ENCODE measurements at regions not wholly inside any gene's neighbourhood (a gene's known extent, or its start where the extent isn't known, plus 50 kb on each side); places are given as distances from the start of the nearest gene placed in this dataset.
"Not testable (repeated sequence)": the region's sequence is repeated elsewhere in the genome, so short reads cannot be mapped to it uniquely, and the experiment has no call there.

DNA sequence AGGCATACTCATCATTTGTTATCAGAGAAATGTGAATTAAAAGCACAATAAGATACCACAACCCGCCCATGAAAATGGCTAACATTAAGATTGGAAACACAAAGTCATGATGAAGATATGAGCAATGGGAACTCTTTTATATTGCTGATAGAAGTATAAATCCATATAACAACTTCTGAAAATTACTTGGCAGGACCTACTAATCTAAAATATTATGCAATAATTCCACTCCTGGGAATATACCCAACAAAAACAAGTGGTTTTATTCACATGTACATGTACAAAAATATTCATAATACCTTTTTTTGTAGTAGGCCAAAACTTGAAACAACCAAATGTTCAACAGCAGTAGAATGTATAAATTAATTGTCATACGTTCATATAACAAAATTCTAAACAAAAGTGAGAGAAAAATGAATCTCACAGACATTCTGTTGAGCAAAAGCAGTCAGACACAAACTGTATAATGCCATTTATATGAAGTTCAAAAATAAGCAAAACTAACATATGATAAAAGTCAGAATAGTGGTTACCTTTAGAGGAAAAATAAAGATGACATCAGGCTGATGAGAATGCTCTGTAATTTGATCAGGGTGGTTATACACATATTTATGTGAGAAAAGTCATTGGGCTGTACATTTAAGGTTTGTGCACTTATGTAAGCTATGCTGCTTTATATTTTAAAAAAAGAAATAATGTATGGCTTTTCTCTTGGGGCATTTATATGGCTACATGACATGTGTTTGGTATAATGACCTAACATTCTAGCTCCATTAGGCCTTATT lies 309.2 kb upstream of the KITLG start:
- no peak for DNase-seq (ENCODE audit: low read depth)

GRCh38 chr12:88884600-88884999 lies 304.3 kb upstream of the KITLG start:
- no peak for DNase-seq (ENCODE audit: low read depth)

- DNase-seq (ENCODE audit: low read depth): no peak
Measured at GRCh38 chr12:88882662-88883061, 302.4 kb upstream of the KITLG start.

DNA sequence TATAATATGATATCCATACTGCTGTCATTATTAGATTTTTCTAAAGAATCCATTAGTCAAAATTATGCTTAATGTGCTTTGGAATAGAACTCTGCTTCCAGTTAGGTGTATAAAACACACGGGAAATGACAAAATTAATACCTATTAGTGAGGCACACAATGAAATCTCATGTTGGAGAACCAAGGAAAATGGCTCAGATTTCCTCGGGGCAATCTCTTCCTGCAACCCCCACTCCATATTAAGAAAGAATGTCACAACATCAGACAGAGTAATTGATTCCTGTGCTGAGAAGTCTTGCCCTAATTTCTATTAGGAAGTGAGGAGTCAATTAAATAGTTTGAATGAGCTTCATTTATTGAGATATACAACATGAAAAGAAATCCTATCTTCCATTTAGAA lies 299.8 kb upstream of the KITLG start:
- no peak for DNase-seq (ENCODE audit: low read depth)

DNA sequence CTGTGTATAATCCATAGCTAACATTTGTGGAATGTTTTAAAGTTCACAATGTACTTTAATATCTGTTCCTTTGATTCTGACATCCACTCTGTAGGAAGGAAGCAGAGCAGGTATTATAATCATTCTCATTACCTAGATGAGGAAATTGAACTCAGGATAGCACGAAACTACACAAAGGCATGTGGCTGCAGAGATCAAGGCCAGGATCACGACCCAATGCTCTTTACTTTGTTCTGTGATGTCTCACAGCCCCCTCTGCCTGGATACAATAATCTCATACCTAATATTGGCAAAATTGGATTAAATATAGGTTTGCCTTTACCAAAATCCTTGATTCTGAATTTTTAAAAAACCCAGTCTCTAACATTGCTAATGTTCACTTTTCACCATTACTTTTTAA lies 298.0 kb upstream of the KITLG start:
- DNase-seq (ENCODE audit: low read depth): no peak

- no peak for DNase-seq (ENCODE audit: low read depth)
Measured at GRCh38 chr12:88876857-88877256, 296.6 kb upstream of the KITLG start.

- DNase-seq (ENCODE audit: low read depth): no peak
Measured at GRCh38 chr12:88870000-88870737, 289.9 kb upstream of the KITLG start.

GRCh38 chr12:88868050-88868449 lies 287.8 kb upstream of the KITLG start:
- no peak for DNase-seq (ENCODE audit: low read depth)

GRCh38 chr12:88867510-88867909 lies 287.2 kb upstream of the KITLG start:
- no peak for DNase-seq (ENCODE audit: low read depth)

DNA sequence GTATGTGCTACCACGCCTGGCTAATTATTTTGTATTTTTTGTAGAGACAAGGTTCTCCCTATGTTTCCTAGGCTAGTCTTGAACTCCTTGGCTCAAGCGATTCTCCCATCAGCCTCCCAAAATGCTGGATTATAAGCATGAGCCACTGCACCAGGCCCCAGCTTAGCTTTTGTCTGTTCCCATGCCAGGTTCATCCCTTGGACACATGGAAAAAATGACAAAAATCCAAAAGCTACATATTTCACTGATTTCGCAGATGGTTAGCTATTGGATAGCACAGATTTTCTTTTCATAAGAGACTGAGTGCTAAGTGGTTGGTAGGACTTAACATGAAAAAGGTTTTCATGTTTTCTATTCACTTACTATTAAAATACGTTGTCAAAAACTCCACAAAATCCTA lies 286.6 kb upstream of the KITLG start:
- no peak for DNase-seq (ENCODE audit: low read depth)

GRCh38 chr12:88865537-88865936 lies 285.3 kb upstream of the KITLG start:
- DNase-seq (ENCODE audit: low read depth): no peak

GRCh38 chr12:88860851-88861250 lies 280.6 kb upstream of the KITLG start:
- no peak for DNase-seq (ENCODE audit: low read depth)

GRCh38 chr12:88856201-88856600 lies 275.9 kb upstream of the KITLG start:
- no peak for DNase-seq (ENCODE audit: low read depth)

- no peak for DNase-seq (ENCODE audit: low read depth)
Measured at GRCh38 chr12:88855301-88855700, 275.0 kb upstream of the KITLG start.

DNA sequence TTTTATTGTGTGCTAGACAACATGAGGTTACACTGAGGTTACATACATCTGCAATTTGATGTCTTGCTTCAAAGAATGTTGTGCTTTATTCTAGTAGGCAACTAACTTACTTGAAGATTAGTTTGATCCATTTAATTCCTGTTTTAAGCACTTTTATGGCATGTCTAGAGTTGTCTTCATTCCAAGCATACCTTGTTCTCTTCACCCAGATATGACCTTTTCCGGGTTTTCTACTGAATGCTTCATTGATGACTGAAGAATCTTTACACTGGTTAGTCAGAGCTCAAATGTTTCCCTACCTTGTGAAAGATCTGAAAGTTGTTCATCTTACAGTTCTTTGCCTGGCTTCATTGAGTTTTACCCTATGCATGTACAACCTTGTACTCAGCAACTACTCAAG lies 274.0 kb upstream of the KITLG start:
- no peak for DNase-seq (ENCODE audit: low read depth)

DNA sequence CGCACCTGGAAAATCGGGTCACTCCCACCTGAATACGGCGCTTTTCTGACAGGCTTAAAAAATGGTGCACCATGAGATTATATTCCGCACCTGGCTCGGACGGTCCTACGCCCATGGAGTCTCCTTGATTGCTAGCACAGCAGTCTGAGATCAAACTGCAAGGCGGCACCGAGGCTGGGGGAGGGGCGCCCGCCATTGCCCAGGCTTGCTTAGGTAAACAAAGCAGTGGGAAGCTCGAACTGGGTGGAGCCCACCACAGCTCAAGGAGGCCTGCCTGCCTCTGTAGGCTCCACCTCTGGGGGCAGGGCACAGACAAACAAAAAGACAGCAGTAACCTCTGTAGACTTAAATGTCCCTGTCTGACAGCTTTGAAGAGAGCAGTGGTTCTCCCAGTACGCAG lies 267.0 kb upstream of the KITLG start:
- not testable (repeated sequence) for DNase-seq (ENCODE audit: low read depth)

DNA sequence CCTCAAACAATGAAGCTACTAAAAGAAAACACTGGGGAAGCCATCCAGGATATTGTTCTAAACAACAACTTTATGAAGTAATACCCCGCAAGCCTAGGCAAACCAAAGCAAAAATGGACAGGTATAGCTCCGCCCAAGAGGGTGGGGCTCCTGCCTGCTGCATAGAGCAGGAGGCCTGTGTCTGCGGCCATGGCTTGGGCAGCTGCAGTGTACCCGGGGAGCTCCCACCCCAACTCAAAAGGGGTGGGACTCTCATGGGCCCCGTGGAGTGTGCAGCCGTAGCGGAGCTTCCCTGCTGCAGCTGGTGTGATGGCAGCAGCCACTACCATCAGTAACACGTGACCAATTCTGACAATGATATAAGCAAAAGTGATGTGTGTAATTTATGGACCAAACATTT lies 264.2 kb upstream of the KITLG start:
- DNase-seq (ENCODE audit: low read depth): no peak

DNA sequence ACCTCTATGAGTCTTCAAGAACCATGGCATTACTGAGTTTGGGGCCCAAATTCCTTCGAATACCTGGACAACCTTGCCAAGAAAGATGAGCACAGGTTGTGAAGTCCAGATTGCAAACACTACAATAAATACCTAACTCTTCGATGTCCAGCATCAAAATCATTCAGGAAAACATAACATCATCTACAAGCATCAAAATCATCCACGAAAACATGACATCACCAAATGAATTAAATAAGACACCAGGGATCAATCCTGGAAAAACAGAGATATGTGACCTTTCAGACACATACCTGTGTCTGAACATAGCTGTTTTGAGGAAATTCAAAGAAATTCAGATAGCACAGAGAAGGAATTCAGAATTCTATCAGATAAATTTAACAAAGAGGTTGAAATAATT lies 262.0 kb upstream of the KITLG start:
- DNase-seq (ENCODE audit: low read depth): no peak

GRCh38 chr12:88839486-88839885 lies 259.2 kb upstream of the KITLG start:
- no peak for DNase-seq (ENCODE audit: low read depth)

DNA sequence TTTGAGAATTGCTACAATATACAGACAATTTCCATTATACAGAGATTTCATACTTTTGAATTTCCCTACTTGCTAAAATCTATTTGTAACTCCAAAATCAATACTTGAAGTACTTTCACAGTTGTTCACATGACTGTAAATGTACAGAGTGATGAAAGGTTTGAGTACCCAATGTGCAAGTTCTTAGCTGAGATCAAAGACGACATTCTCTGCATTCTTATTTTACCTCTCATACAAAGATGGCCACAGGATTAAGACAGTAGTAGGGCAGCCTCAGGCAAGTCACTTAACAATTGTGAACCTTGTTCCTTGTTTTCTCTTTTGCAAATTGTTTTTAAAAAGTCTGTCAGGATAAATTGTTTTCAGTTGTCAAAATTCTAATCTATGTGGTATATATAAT lies 255.9 kb upstream of the KITLG start:
- DNase-seq (ENCODE audit: low read depth): no peak

- no peak for DNase-seq (ENCODE audit: low read depth)
Measured at GRCh38 chr12:88834226-88834625, 254.0 kb upstream of the KITLG start.

DNA sequence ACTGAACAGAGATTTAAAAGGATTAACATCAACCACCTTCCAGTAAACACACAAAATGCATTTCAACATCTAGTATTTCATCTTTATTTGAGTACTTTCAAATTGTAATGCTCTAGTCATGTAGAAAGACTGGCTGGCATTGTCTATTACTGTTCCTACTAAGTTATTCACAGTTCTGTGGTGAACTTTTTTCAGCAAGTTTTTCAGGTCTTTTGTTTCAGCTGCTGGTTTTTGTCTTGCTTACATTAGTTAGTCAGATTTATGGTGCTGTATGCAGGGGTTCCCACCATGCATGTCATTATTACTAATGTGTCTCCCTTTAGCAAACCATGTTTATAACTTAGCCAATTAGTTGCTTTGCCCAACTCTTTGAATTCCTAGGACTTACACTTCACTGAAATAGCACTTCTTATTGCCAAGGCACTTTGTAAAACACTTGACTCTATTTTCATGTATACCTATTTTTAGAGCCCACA lies 253.4 kb upstream of the KITLG start:
- DNase-seq (ENCODE audit: low read depth): no peak

GRCh38 chr12:88828537-88828936 lies 248.3 kb upstream of the KITLG start:
- DNase-seq (ENCODE audit: low read depth): not testable (repeated sequence)

DNA sequence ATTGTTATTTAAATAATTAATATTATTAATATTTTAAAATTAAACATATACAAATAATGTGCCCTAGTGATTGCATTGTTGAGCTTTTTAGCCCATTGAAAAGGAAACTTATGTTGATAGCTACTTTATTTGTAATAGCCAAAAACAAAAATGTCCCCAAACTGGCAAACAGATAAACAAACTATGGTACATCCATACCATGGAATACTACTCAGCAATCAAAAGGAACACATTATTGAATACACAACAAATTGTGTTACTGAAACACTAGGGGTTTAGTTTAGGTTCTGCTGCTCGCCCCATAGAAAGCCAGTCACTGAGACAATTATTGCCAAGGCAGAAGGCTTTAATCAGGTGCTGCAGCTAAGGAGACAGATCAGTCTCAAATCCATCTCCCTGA lies 239.7 kb upstream of the KITLG start:
- DNase-seq (ENCODE audit: low read depth): no peak

Data from stimulated activated CD4-positive, alpha-beta T cell treated with anti-CD3 and anti-CD28 coated beads, Interleukin-2, amount 100 ng/mL, for 4 hours (primary cell).